ENCODE measurements at regions not wholly inside any gene's neighbourhood (a gene's known extent, or its start where the extent isn't known, plus 50 kb on each side); places are given as distances from the start of the nearest gene placed in this dataset.

DNA sequence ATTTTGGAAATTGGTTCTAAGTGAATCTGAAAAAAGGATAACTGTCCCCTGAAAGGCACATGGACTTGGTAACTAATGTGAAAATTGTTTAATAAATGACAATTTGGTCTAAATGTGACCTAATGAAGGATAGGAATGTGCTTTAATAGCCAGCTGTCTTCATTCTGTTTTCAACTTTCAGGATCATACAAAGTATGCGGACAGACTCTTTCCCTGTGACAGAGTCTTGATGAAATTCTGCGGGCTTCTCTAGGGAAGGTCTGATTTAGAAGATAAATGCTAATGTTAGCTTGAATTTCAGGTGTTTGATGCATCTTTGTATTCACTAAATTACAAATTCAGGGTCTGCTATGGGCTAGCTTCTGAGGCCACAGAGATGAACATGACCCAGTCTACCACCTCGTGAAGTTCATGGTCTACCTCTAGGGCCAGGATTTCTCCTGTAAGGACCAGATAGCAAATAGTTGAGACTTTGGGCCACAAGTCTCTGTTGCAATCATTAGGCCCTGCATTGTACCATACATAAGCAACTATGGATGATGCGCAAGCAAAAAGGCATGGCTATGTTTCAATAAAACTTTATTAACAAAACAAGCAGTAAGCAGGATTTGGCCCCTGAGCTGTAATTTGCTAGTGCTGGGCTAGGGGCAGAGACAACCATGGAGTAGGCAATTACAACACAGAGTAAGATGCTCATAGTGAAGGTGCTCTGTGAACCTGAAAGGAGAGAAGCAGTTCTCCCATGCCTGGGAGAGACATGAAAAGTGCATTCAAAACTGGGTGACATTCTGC lies 368.6 kb downstream of the INHBA start:
- DNase-seq = no peak

DNA sequence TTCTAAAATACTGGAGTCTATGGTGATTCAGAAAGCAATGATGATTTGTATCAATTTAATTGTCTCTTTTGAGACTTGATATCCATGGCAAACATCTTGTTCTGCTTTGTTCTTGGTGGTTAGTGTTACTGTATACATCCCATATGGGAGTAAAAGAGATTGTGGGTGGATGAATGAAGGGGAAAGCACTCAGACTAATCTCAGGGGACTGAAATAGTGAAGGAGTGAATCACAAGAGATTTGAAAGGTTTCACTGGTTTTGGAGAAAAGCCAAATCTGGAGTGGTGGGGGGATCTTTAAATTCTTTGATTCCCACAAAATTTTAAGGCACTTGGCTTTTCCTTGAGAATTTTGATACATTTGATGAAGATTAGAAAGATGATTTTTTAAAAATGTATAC lies 369.4 kb downstream of the INHBA start:
- no peak for DNase-seq

DNA sequence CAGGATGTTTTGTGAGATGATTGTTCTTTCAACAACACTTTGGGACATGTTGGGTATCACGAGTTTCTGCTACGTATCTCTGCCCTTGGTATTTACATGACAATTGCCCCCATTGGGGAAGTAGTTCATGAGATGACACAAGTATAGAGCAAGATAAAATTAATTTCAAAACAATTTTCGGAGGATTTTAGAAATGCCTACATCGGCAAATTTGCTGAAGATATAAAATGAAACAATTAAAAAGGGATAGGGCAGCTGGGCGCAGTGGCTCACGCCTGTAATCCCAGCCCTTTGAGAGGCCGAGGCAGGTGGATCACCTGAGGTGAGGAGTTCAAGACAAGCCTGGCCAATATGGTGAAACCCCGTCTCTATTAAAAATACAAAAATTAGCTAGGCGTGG lies 371.7 kb downstream of the INHBA start:
- DNase-seq = no peak

DNA sequence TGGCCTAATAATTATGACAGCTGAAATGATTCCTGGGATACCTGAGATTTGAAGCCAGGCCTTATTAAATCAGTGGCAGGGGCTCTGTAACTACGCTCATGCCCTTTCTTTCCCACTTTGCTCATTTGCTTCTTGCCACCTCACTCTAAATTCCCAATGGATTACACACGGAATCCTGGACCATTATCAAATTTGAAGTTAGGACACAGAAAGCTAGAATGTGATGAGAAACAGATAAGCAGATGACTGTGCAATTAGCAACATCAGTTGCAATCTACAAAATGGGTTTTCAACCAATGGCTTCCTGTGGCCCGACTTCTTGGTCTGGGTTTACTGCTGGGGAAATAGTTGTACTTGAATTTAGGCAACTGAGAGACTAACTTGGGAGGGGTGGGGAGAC lies 374.3 kb downstream of the INHBA start:
- DNase-seq = no peak

DNA sequence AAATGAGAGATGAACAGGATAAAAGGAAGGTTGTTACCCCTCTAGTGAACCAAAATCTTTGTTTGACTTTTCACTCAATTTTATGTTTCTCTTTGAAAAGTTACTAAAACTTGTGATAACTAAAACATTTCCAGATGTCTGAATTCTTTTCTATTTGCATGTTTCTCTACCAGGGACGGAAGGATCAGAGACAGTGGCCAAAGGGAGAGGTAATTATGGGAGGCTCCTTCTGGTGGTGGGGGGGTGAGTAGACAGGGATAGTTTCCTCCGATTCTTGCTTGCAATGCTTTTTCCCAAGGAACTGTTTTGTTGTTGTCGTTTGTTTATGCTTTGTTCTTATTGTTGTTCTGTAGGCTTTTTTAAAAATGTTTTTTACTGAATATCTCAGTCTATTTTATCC lies 374.8 kb downstream of the INHBA start:
- no peak for DNase-seq

DNA sequence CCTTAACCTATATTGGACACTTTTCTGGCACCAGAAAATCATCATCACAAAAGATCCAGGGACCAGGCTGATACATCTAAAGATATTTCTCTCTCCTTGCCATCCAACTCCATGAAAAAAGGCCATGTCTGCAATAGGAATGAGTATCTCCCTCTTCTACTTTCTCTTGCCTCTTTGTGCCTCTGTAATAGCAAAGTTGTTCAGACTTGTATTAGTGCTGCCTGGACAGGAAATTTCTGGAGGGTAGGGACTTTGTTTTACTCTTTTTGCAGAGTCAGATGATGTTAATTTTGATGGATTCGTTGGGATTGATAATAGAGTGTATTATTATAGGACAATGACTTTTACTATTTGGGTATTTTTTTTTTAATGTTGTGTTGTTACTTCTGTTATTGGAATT lies 376.3 kb downstream of the INHBA start:
- no peak for DNase-seq

DNA sequence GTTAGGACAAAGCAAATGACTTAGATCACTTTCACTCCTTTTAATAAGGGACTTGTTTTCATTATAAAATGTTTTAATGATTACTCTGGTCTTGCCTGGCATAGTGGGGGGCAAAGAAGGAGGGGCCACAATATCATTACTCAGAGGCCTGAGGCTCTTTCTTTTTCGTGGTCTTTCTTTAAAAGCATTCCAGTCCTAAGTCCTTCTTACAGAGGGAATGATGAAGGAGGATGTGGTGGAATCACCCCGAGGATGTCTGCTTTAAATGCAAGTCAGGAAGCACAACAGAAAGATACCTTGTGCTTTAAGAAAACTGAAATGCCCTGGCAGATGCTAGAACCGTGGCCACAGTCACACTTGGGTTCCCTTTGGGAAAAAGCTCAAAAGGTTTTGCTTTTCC lies 379.1 kb downstream of the INHBA start:
- DNase-seq = no peak

DNA sequence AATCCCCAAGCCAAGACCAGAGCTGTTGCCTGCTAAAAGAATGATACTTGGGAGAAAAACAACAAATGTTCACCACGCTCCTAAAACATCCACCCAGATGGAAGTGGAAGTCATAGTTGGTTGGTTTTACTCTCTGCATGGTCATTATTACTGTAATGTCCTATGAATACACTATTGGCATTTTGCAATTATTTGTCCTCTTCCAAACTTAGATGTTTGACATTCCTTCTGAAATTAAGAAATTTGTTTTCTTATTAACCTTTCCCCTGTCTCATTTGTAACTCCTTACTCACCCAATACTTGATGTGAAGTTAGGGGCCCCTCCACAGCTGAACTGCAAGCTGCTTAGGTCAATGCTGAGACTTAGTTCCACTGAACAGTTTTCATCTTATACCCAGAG lies 383.3 kb downstream of the INHBA start:
- DNase-seq = no peak

DNA sequence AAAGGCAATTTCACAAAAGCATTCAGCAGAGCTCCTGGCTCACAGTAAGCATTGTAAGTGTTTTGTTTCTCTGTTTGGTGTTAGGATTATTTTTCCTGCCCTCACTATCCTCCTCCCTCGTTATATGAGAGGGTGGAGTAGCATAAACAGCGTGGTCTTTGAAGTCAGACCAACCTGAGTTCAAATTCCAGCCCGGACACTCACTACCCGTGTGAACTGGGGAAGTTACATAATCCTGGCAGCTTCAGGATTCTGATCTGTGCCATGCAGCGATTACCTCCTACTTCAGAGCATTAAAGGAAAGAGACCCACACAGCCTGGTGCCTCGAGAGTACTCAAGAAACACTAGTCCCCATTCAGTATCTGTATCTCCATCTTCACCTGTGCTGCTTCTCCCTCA lies 386.5 kb downstream of the INHBA start:
- DNase-seq = no peak

DNA sequence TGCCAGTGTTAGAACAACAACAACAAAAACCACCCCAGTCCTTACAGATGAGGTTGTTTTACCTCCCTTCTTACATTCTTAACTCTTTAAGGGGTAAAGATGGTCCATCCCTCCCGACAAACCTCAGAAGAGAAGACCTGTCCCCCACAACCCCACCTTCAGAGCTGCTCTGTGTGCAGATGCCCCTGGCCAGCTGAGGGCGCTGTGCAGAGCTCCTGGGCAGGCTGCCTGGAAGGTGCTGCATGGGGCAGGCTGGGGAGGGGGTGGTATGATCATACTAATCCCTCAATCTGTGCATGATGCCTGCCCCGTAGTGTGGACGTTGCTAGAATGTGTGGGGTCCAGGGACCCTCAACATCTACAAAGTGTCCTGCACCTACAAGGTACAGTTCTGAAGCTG lies 387.1 kb downstream of the INHBA start:
- DNase-seq = no peak

DNA sequence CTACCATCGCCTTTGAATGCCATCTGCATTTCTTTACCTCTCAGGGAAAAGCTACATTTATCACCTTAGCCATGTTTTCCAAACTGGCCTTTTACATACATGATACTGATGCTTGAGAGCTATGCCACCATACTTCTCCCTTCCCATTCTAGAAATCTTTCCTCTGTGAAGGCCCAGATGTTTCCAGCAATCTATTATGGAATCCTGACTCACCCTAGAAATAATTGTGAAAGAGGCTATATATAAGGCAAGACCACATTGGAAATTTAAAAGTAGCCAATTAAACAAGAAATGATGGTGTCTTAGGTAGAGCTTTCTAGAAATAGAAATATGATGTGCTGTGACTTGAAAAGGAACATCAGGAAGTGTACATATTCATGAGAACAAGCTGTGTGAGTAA lies 389.7 kb downstream of the INHBA start:
- DNase-seq = no peak

DNA sequence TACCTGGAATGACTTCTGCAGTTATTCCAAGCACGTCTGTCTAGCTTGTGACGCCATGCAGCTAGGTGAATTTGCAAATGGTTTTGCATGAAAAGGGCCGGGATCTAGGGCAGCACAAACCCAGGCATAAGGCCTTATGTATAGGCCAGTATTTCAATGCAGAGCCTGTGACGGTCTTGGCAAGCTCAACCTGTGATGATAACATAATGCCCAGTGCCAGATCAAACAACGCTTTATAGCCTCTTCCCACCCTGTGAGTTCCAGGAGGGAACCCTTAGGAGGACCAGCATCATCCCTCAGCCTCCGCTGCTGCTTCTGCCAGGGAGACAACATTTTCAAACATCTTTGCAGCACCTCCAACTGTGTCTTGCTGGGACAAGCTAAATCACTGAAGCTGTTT lies 390.7 kb downstream of the INHBA start:
- DNase-seq = no peak

DNA sequence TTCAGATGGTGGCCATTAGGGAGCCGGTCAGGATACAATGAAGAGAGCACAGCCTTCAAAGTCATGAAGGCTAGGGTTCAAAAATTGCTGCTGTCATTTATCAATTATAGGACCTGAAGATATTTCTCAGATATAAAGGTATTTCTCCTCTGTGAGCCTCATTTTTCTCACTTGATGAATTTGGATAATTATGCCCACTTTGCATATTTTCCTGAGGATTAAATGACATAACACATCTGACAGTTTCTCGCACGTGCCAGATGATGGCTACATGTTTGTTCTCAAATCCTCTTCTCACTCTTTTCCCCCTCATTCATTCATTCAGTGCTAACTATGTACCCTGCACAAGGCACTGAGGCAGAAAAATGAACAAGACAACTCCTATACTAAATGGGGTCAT lies 391.6 kb downstream of the INHBA start:
- DNase-seq = no peak

DNA sequence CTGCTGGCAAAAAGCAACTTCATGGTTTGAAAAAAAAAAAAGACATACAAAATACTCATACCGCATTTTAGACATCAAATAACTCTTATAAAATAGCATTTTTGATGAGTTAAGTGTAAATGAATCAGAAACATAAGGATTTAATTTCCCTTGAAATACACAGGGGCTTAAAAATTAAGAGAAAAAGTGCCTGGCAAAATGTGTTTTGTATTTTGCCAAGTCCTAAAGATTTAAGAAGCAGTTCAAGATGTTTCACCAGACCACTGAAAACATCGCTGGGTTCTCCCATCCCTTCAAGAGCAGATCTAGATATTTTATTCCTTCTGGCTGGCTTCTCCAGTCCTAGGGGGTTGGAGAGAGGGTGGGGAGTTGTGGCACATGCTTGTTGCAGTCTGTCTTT lies 396.4 kb downstream of the INHBA start:
- DNase-seq = no peak

DNA sequence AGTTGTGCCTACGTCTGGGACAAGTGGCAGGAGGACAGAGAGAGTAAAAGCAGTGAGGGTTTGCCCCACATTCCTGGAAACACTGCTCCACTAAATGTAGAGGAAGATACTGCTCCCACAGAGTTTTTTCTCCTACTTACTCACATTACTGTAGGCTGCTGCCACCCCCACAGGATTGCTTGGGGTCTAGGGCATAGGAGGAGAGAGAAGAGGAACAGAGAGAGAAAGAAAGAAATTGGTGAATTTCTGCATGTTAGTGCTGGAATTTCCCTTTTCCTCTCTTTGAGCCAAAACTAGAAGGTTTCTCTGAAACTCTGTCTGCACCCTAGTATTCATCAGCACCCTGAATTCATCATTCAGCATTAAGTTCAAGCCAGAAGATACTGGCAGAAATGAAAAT lies 397.9 kb downstream of the INHBA start:
- DNase-seq = no peak

DNA sequence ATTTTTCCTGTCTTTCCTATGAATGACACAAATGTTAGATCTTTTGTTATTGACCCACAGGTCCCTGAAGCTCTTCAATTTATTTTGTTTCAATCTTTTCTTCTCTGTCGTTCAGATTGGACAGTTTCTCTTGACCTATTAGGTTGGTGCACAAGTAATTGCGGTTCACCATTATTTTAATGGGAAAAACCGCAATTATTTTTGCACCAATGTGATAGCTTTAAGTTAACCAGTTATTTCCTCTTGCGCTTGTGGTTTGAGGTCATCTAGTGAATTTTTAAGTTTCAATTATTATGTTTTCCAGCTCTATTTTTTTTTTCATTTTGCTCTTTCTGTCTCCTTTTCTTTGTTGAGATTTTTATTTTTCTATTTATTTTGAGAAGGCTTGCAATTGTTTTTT lies 399.2 kb downstream of the INHBA start:
- no peak for DNase-seq

DNA sequence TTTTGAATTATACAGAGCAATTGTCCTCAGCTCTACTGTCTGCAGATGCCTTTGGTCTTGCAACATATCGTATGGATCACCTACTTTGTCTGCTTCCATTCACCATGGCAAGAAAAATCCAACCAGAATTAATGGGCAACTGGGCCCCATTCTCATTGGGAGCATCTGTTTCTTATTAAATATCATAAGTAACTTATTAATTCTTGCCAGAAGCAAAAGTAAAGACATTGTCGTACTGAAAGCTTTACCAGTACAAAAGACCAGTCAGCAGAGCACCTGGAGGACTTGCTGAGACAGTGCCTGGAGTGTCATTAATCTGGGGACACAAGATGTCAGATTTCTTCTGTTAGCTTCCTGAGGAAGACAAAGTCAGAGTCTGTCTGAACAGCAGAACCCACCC lies 404.5 kb downstream of the INHBA start:
- no peak for DNase-seq

DNA sequence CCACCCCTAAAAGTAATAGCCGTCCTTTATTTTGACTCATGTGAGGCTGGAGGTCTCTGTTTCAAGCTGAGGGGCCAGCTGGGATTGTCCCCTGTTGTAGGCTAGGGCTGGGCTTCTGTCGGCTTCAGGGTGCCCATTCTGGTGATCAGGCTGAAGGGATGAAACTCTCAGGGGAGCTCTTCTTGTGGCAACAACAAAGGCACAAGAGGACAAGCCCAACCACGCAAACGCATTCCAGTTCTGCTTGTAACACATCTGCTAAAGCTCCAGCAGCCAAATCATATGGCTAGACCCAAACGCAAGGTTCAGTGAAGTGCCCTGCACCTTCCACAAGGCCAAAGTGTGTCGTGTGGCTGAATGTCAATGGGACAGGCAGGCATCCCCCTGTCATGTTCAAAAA lies 405.7 kb downstream of the INHBA start:
- DNase-seq = no peak

DNA sequence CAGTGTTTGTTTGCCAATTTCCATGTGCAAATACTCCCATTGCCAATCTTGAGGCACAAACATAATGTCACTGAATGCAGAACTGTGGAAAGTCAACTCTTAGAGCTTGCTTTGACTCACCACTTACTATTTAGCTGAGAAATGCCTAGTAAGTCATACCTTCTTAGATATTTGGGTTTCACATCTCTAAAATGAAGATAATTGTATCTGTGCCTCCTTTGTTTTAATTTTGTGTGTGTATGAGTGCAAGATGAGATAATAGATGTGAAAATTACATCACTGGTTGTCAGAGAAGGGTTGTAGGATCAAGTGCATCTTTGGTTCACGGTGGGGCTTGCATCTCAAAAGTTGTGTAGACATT lies 407.5 kb downstream of the INHBA start:
- no peak for DNase-seq

DNA sequence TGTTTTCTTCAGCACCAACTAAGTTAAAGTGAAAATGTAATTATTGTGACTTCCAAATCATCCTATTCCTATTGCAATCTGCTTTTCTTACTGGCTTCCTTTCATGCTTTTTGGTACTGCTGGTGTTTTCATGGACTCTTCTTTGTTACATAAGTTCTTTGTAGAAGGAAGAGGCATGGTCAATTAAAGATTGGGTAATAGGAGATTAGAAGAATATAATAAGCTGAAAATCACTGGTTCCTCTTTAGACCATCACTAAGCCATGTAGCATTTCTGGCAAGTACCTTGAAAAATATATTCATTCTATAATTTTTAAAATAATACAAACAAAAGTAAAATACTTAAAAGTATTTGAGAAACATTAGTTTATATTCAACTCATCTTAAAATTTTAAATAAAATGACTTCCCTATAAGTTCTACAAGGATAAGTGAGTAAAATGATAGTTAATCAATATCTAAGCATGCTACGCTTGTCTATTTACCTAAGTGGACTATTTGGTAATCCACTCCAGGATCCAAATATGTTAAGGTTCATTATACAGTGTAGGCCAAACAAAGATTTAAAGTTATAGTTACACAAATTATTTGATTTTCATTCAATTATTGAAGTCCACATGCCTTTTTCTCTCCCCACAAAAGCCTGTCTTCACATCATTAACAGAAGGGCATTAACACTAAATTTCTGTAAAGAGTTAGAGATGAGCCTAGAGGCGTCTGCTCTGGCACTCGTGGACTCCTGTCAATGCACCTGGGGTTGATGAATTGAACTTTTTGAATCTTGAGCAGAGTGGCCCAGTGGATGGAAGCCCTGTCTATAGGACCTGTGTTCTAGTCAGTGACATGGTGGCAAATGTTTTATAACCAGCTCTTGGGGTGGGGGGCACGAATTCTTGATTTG lies 408.1 kb downstream of the INHBA start:
- no peak for DNase-seq

DNA sequence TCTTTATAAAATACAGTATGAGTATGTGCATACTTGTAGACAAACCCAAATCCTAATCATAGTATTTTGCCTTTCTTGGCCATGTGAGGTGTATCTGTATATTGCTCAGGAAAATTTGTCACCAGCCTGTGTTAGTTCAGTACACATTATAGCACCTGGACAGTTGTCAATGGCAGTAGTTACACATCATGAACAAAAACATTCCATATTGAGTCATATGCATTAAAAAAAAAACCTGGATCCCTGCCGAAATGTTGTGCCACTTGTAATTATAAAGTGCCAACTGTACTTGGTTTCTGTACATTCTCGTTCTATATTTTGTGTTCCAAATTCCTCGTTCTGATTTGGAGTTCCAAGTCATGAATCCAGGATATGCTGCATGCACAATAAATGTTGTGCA lies 410.4 kb downstream of the INHBA start:
- no peak for DNase-seq

DNA sequence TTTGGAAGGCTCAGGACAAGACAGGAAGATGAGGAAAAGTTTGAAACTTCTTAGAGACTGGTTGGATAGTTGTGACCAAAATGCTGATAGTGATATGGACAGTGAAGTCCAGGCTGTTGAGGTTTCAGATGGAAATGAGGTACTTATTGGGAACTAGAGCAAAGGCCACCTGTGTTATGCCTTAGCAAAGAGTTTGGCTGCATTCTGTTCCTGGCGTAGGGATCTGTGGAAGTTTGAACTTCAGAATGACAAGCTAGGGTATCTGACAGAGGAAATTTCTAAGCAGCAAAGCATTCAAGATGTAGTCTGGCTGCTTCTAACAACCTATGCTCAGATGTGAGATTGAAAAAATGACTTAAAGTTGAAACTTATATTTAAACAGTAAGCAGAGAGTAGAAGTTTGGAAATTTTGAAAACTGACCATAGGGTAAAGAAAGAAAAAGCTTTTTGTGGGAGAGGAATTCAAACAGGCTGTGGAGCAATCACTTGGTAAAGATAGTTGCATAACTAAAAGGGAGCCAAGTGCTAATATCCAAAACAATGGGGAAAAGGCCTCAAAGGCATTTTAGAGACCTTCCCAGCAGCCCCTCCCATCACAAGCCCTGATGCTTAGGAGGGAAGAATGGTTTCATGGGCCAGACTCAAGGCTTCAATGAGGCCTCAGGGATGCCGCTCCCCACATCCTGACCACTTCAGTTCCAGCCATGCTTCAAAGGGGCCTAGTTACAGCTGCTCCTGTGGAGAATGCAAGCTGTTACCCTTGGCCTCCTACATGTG lies 415.1 kb downstream of the INHBA start:
- DNase-seq = no peak

DNA sequence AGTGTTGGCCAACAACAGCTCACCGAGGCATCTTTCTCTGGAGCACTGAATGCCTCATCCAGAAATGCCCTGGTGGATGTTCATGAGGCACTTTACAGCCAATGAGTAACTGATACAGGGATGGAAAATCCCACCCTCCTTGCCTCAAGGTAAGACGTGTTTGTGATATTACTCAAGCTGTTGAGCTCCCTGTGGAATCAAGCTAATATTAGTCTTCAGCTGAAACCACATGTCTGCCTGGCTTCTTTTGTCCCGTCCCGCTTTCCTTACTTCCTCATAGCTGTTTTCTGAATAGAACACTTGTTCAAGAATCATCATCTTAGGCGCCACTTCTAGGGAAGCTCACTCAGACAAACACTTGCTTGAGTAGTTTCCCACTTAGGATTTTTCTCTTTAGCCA lies 422.4 kb downstream of the INHBA start:
- DNase-seq = no peak

DNA sequence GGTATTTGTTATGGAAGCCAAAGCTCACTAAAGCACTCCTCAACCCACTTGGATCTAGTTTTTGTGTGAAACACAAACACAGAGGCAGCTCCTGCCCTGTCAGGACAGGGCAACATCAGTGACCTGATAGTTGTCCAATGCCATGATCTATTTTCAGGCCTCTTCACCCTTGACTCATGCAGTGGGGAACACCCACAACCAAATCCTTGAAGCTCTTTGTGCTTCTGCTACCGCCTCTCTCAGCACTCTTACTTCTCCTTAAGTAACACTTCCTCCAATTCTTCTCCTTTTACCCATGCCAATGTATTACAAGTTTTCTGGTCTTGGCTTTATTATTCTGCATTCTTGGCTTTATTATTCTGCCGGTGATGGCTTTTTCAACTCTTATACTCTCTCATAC lies 425.3 kb downstream of the INHBA start:
- DNase-seq = no peak
